Endothelial cell of umbilical vein (primary cell): ENCODE measurements at regions not wholly inside any gene's neighbourhood (a gene's known extent, or its start where the extent isn't known, plus 50 kb on each side); places are given as distances from the start of the nearest gene placed in this dataset.

Experiments
- BruUV-seq: library from RNA; stranded (reverse); fragments of 400-500 nt; replicated peaks from 2 replicates; lab custom pipeline; 2021; lab: Mats Ljungman, UMichigan
- CTCF ChIA-PET: fragments of 300-600, 350-600 bp; sonication (Branson Sonifier 250); formaldehyde crosslinking; loops from one replicate; lab custom pipeline; 2021; ENCODE audit warnings: antibody characterized with exemption, inconsistent platforms; lab: Charles Lee
- POLR2A ChIA-PET: fragments of 300-600, 350-600 bp; sonication (Branson Sonifier 250); formaldehyde crosslinking; loops from one replicate; lab custom pipeline; 2021; ENCODE audit warnings: antibody characterized with exemption, inconsistent platforms; lab: Charles Lee
- DNase-seq: peaks from one replicate; pipeline ENCODE4 v3.0.0-alpha.2; 2011; ENCODE audit warnings: low read depth, low spot score
- FAIRE-seq: peaks from 2 replicates; lab custom pipeline; 2011; peaks lifted over from hg19 to GRCh38; lab: Jason Lieb, UNC
- H2AFZ ChIP-seq: 2 replicates; pipeline ENCODE4 v1.6.0; 2012; ENCODE audit warnings: low read depth, low read length, control low read depth, inconsistent platforms
- H3K27ac ChIP-seq: 2 replicates; pipeline ENCODE4 v1.5.1; 2011; ENCODE audit warnings: low read depth, mild to moderate bottlenecking, control low read depth, low read length, moderate library complexity; ENCODE audit not compliant: insufficient read depth
- H3K27me3 ChIP-seq, 2 experiments: 2 replicates each; pipeline versions ENCODE4 v1.6.0 to v1.6.1; 2011; ENCODE audit warnings: low read length in 2 of 2, mixed read lengths in 1 of 2; ENCODE audit not compliant: control insufficient read depth in 2 of 2, insufficient read depth in 2 of 2
- H3K36me3 ChIP-seq, 2 experiments: 2 replicates in 1 of 2; 3 replicates in 1 of 2; pipeline ENCODE4 v1.5.1; 2011; ENCODE audit warnings: low read length in 2 of 2, mild to moderate bottlenecking in 1 of 2, moderate library complexity in 1 of 2; ENCODE audit not compliant: control insufficient read depth in 2 of 2, insufficient read depth in 2 of 2; ENCODE audit errors: extremely low read depth in 1 of 2
- H3K4me1 ChIP-seq: 3 replicates; pipeline ENCODE4 v1.5.1; 2011; ENCODE audit warnings: mild to moderate bottlenecking, low read length; ENCODE audit not compliant: control insufficient read depth, insufficient read depth; ENCODE audit errors: extremely low read depth
- H3K4me2 ChIP-seq: 2 replicates; pipeline ENCODE4 v1.6.1; 2011; ENCODE audit warnings: low read length, control low read depth, mixed read lengths; ENCODE audit not compliant: insufficient read depth
- H3K4me3 ChIP-seq, 3 experiments: fragments of 200-600 bp in 1 of 3; sonication (generic), shearing (Covaris generic) in 1 of 3; replicated peaks in 1 of 3; 2 replicates each; pipeline ENCODE4 v1.5.1; 2011 to 2016; ENCODE audit warnings: control low read depth in 3 of 3, low read length in 3 of 3, mild to moderate bottlenecking in 2 of 3, inconsistent platforms in 1 of 3, low read depth in 1 of 3, moderate library complexity in 1 of 3; ENCODE audit not compliant: insufficient read depth in 1 of 3
- H3K79me2 ChIP-seq: 2 replicates; pipeline ENCODE4 v1.6.0; 2012; ENCODE audit warnings: low read length, inconsistent platforms; ENCODE audit not compliant: control insufficient read depth, insufficient read depth
- H3K9ac ChIP-seq: replicated peaks from 2 replicates; pipeline ENCODE3; 2011; ENCODE audit warnings: low read length, control low read depth; ENCODE audit not compliant: insufficient read depth; ENCODE audit errors: extremely low read depth
- H3K9me1 ChIP-seq: replicated peaks from 3 replicates; pipeline ENCODE4 v1.6.0; 2011; ENCODE audit warnings: mild to moderate bottlenecking, low read length; ENCODE audit not compliant: control insufficient read depth, insufficient read depth; ENCODE audit errors: extremely low read depth
- H3K9me3 ChIP-seq: replicated peaks from 2 replicates; pipeline ENCODE4 v1.5.1; 2012; ENCODE audit warnings: low read length, inconsistent platforms; ENCODE audit not compliant: control insufficient read depth, insufficient read depth
- H4K20me1 ChIP-seq: replicated peaks from 2 replicates; pipeline ENCODE3; 2011; ENCODE audit warnings: mild to moderate bottlenecking, low read length; ENCODE audit not compliant: control insufficient read depth, insufficient read depth; ENCODE audit errors: extremely low read depth
- EZH2 ChIP-seq: IDR thresholded peaks from 2 replicates; pipeline ENCODE4 v1.6.1; 2012; ENCODE audit warnings: borderline replicate concordance, low read depth, mild to moderate bottlenecking, moderate library complexity, low read length, inconsistent platforms; ENCODE audit not compliant: severe bottlenecking
- FOS ChIP-seq: IDR thresholded peaks from 2 replicates; pipeline ENCODE4 v1.6.1; 2011; ENCODE audit warnings: mild to moderate bottlenecking, low read length, moderate library complexity, borderline replicate concordance; ENCODE audit not compliant: insufficient read depth
- GATA2 ChIP-seq: IDR thresholded peaks from 2 replicates; pipeline ENCODE4 v1.7.0; 2011; ENCODE audit warnings: low read depth, mild to moderate bottlenecking, moderate library complexity, mixed read lengths, low read length; ENCODE audit not compliant: insufficient read length, insufficient read depth
- JUN ChIP-seq: IDR thresholded peaks from 2 replicates; pipeline ENCODE4 v1.6.1; 2011; ENCODE audit warnings: borderline replicate concordance, low read depth; ENCODE audit not compliant: insufficient read length, insufficient read depth
- MYC ChIP-seq: IDR thresholded peaks from one replicate; pipeline ENCODE4 v1.6.1; 2011; ENCODE audit warnings: mild to moderate bottlenecking, low read depth, low read length
- POLR2A ChIP-seq: IDR thresholded peaks from 2 replicates; pipeline ENCODE4 v1.6.1; 2012; ENCODE audit warnings: low read depth, mild to moderate bottlenecking, control low read depth, low read length
- POLR2AphosphoS5 ChIP-seq: IDR thresholded peaks from 2 replicates; pipeline ENCODE4 v1.6.1; 2012; ENCODE audit warnings: low read depth, mild to moderate bottlenecking, control low read depth, low read length, moderate library complexity; ENCODE audit not compliant: insufficient read depth
- dilution Hi-C: fragments of 300-500 bp; cut with MboI; formaldehyde crosslinking; loops from one replicate; pipeline ENCODE4 v1.15.0; 2019; ENCODE audit warnings: low sequenced_read_pairs; ENCODE audit not compliant: extremely low pct_ligation_motif_present
- intact Hi-C: fragments of 100-400 bp; cut with micrococcal nuclease; formaldehyde crosslinking; loops from one replicate; pipeline ENCODE4 v1.10.0; 2022
- TF ChIP-seq, protein P1 (sequence below), 2 donors: IDR thresholded peaks; 1 replicate in 1 of 2; 2 replicates in 1 of 2; pipeline ENCODE4 v1.5.1; 2011; ENCODE audit warnings: low read length in 2 of 2, mild to moderate bottlenecking in 2 of 2, moderate library complexity in 2 of 2, control low read depth in 1 of 2, inconsistent platforms in 1 of 2, low read depth in 1 of 2; ENCODE audit not compliant: insufficient read depth in 1 of 2; ENCODE audit errors: extremely low read depth in 1 of 2
- TF ChIP-seq, protein P2 (sequence below): IDR thresholded peaks from 2 replicates; pipeline ENCODE4 v1.6.1; 2011; ENCODE audit not compliant: insufficient read depth, insufficient read length

DNA sequence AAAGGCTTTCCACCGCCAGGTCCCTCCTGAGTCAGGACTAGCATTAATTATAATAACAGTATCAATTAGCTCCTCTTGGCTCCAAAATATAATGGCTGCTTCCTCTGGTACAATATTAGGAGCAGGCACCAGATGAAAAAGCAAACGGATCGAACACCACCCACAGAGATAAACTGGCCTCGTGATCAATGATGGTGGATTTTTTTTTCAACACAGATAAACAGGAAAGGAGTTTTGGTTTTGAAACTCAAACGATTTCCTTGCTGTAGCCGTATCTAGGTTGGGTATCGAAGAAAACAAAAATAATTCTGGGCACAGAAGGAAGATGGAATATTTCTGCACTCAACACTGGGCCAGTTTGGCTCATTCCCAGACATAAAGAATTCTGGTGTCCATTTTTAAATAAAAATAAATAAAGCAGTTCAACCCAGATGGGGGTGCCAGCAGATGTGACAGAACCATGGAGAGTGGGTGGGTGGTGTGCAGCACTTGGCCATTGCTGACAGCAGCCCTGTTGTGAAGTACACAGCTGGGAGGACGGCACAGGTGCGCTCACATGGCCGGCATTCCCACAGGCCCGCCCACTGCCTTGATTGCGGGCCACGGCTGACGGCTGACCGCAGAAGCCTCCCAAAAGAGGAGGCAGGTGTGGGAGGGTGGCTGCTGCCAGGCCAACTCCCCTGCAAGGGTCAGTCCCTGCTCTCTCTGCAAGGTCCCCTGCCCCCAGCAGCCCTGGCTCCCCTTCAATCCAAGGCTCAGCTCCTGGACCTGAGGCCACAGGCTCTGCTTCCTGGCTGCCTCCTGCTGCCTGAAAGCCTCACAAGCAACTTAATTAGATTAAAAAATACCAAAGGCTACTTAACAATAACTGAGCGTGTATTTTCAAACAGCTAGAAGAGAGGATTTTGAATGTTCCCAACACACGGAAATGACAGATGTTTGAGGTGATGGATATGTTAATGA, 351.9 kb upstream of the ID2 start:
- Histone ChIP-seq H3K9me1 (no peaks in the 10 kb centered on the region), H3K27ac (no peak overlapping the region), H3K4me3 (no peak overlapping the region), H3K9me3 (no peaks in the 10 kb centered on the region), H3K79me2 (no peaks in the 10 kb centered on the region), H3K4me1 (no peaks in the 10 kb centered on the region), H4K20me1 (no peaks in the 10 kb centered on the region), H2AFZ (no peak overlapping the region), H3K27me3 (no peaks in the 10 kb centered on the region), H3K9ac (no peak overlapping the region), H3K4me2 (no peak overlapping the region), H3K36me3 (no peaks in the 10 kb centered on the region)
- DNase-seq: no peak
- TF ChIP-seq FOS: no peak
- TF ChIP-seq POLR2AphosphoS5: no peak
- TF ChIP-seq GATA2: no peak
- no peak for TF ChIP-seq POLR2A
- TF ChIP-seq EZH2: no peak
- TF ChIP-seq MYC: no peak
- TF ChIP-seq, protein P1, sequence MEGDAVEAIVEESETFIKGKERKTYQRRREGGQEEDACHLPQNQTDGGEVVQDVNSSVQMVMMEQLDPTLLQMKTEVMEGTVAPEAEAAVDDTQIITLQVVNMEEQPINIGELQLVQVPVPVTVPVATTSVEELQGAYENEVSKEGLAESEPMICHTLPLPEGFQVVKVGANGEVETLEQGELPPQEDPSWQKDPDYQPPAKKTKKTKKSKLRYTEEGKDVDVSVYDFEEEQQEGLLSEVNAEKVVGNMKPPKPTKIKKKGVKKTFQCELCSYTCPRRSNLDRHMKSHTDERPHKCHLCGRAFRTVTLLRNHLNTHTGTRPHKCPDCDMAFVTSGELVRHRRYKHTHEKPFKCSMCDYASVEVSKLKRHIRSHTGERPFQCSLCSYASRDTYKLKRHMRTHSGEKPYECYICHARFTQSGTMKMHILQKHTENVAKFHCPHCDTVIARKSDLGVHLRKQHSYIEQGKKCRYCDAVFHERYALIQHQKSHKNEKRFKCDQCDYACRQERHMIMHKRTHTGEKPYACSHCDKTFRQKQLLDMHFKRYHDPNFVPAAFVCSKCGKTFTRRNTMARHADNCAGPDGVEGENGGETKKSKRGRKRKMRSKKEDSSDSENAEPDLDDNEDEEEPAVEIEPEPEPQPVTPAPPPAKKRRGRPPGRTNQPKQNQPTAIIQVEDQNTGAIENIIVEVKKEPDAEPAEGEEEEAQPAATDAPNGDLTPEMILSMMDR (IDR thresholded peaks at IDR 0.05; ENCODE audit: extremely low read depth in 1 of 2, insufficient read depth in 1 of 2, low read depth in 1 of 2, low read length in 2 of 2): no peak
- TF ChIP-seq, protein P2, sequence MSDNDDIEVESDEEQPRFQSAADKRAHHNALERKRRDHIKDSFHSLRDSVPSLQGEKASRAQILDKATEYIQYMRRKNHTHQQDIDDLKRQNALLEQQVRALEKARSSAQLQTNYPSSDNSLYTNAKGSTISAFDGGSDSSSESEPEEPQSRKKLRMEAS: no peak
- no peak for TF ChIP-seq JUN
- FAIRE-seq: no peak
- intact Hi-C loops: no loop called here
- CTCF ChIA-PET: interaction anchor here (0.6 kb wide), 1 partner anchor 11 kb away, joined by 4 read pairs; no protein-coding TSS in a partner anchor
- POLR2A ChIA-PET: no interaction called here
- dilution Hi-C loops: no loop called here
- BruUV-seq: no TSS peak
